HEK293 (cell line): ENCODE measurements at regions not wholly inside any gene's neighbourhood (a gene's known extent, or its start where the extent isn't known, plus 50 kb on each side); places are given as distances from the start of the nearest gene placed in this dataset.

Experiments
- ZNF24 ChIP-seq: fragments of 450-650 bp; formaldehyde crosslinking; IDR thresholded peaks from 2 replicates; pipeline ENCODE4 v1.5.1; 2016; ENCODE audit warnings: missing biosample characterization, missing genetic modification characterization
- ZNF549 ChIP-seq: fragments of 450-650 bp; IDR thresholded peaks from 2 replicates; pipeline ENCODE4 v1.5.1; 2018; ENCODE audit warnings: missing biosample characterization, missing genetic modification characterization, mild to moderate bottlenecking, inconsistent platforms, moderate library complexity

GRCh38 chr4:89561048-89561447, 253.4 kb upstream of the GPRIN3 start:
- TF ChIP-seq ZNF549 (tag by site-specific recombination) (no peak), ZNF24 (tag by site-specific recombination) (no peak)
